Adrenal gland (tissue), 9 donors: ENCODE measurements at regions not wholly inside any gene's neighbourhood (a gene's known extent, or its start where the extent isn't known, plus 50 kb on each side); places are given as distances from the start of the nearest gene placed in this dataset.
A peak's percentile ranks its signal among the peaks of the same experiment; 100 is the strongest.

Source experiments
- DNase-seq, 7 donors: peaks; one replicate each; pipeline ENCODE4 v3.0.0-alpha.2; 2019 to 2020
- H3K27ac ChIP-seq, 5 donors: fragments of 200-600 bp; sonication (generic) in 4 of 5; 1 replicate in 3 of 5; 2 replicates in 2 of 5; pipeline versions ENCODE4 v1.5.1 to v1.8.0; 2016 to 2020; ENCODE audit warnings: mild to moderate bottlenecking in 1 of 5
- H3K27me3 ChIP-seq: fragments of 200-600 bp; 2 replicates; pipeline ENCODE4 v1.8.0; 2021
- H3K36me3 ChIP-seq, 2 donors: fragments of 200-600 bp; replicated peaks in 1 of 2; 1 replicate in 1 of 2; 2 replicates in 1 of 2; pipeline versions ENCODE4 v1.5.1 to v1.8.0; 2018 to 2022
- H3K4me1 ChIP-seq, 2 donors: fragments of 200-600 bp; replicated peaks in 1 of 2; 1 replicate in 1 of 2; 2 replicates in 1 of 2; pipeline versions ENCODE4 v1.5.1 to v1.8.0; 2018 to 2021
- H3K4me3 ChIP-seq, 4 donors: fragments of 200-600 bp; sonication (generic) in 3 of 4; one replicate each; pipeline ENCODE4 v1.5.1; 2016 to 2018
- H3K9me3 ChIP-seq, 3 donors: fragments of 200-600 bp; sonication (generic) in 1 of 3; replicated peaks in 1 of 3; 1 replicate in 2 of 3; 2 replicates in 1 of 3; pipeline versions ENCODE4 v1.5.1 to v1.8.0; 2016 to 2021
- POLR2A ChIP-seq, 2 donors: fragments of 450-650 bp; IDR thresholded peaks; one replicate each; pipeline ENCODE4 v1.6.1; 2017; ENCODE audit warnings: antibody characterized with exemption in 2 of 2, mild to moderate bottlenecking in 2 of 2, moderate library complexity in 1 of 2
- WGBS, 4 donors: extraction: QIAGEN DNeasy Blood & Tissue Kit in 2 of 4; methylation state at CpG; one replicate each; pipeline versions ENCODE4 v1.1.5 to v1.1.7; 2013 to 2017; 5-methylcytosine and 5-hydroxymethylcytosine counted together
- intact Hi-C, 2 donors: fragments of 100-400 bp; cut with DNase I; formaldehyde crosslinking; loops; one replicate each; pipeline versions ENCODE4 v1.14.1 to v1.15.0; 2022 to 2023
- TF ChIP-seq, protein P1 (sequence below), 6 experiments: fragments of 450-650 bp in 4 of 6; fragments of 200-600 bp in 2 of 6; sonication (generic) in 1 of 6; IDR thresholded peaks; 1 replicate in 5 of 6; 2 replicates in 1 of 6; pipeline versions ENCODE4 v1.5.1 to v1.8.0; 2016 to 2021; ENCODE audit warnings: antibody characterized with exemption in 6 of 6, mild to moderate bottlenecking in 2 of 6, moderate library complexity in 1 of 6
- donor health status: healthy with polysubstance abuse.
- donor health status: Bipolar disorder and iron deficiency.
- donor health status: DM: yes; HTN: yes; CAD: no.
- donor health status: DM: no; HTN: no; CAD: no.
- donor health status: DM: no; HTN: no; CAD: no.

GRCh38 chr17:77315010-77315409 is 174.2 kb downstream of the SEC14L1 start:
- H3K27me3 ChIP-seq: no peaks in the 10 kb centered on the region
- WGBS, 4 donors: 85 to 96% (median 90%) methylated on average over 4 to 8 of the region's 8 CpGs
- no peak overlapping the region for H3K4me3 ChIP-seq
- TF ChIP-seq, protein P1, sequence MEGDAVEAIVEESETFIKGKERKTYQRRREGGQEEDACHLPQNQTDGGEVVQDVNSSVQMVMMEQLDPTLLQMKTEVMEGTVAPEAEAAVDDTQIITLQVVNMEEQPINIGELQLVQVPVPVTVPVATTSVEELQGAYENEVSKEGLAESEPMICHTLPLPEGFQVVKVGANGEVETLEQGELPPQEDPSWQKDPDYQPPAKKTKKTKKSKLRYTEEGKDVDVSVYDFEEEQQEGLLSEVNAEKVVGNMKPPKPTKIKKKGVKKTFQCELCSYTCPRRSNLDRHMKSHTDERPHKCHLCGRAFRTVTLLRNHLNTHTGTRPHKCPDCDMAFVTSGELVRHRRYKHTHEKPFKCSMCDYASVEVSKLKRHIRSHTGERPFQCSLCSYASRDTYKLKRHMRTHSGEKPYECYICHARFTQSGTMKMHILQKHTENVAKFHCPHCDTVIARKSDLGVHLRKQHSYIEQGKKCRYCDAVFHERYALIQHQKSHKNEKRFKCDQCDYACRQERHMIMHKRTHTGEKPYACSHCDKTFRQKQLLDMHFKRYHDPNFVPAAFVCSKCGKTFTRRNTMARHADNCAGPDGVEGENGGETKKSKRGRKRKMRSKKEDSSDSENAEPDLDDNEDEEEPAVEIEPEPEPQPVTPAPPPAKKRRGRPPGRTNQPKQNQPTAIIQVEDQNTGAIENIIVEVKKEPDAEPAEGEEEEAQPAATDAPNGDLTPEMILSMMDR (IDR thresholded peaks at IDR 0.05): no peak
- no peak for TF ChIP-seq POLR2A (IDR thresholded peaks at IDR 0.05)
- H3K4me1 ChIP-seq: peaks cover 38 to 44% of the 10 kb centered on the region in 2 donors
- H3K36me3 ChIP-seq: no peaks in the 10 kb centered on the region
- intact Hi-C loops: no loop called here
- peak in 1 of 7 donors; percentile 31 for DNase-seq
- H3K9me3 ChIP-seq: no peaks in the 10 kb centered on the region
- H3K27ac ChIP-seq: no peak overlapping the region

DNA sequence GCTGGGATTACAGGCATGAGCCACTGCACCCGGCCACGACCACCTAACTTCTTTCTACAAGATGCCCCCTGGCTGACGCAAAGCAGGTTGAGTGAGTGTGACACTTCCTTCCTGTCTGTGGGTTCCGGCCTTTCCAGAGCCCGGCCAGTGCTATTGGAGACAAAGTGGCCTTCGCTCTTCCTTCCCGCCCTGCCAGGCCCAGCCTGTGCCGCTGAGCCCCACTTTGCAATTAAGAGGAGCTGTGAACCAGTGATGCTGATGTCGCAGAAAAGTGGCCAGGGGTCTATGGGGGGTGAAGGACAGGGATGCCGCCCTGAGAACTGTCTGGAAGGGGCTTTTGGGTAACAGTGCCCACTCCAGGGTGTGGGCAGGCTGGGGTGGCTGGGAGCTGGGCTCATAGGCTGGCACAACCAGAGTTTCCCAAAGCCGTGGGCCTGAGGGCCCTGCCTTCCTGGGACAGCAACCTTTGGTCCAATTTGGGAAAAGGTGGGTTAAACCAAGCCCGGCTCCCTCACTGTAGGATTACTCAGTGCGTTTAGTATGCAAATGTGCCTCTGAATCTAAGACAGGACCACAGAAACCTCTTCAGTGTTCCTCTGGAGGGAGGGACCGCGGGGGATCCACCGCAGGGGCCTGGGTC is 174.9 kb downstream of the SEC14L1 start:
- intact Hi-C loops: no loop called here
- WGBS, 4 donors: 38 to 69% (median 60%) methylated on average over 7 to 16 of the region's 16 CpGs

GRCh38 chr17:77316191-77316641 is 175.4 kb downstream of the SEC14L1 start:
- no peaks in the 10 kb centered on the region for H3K9me3 ChIP-seq
- no peaks in the 10 kb centered on the region for H3K27me3 ChIP-seq
- peak; percentile 80 to 94 (median 88) for DNase-seq
- TF ChIP-seq, protein P1 (IDR thresholded peaks at IDR 0.05): peak in 1 of 6 experiments; percentile 3
- TF ChIP-seq POLR2A (IDR thresholded peaks at IDR 0.05): peak in 1 of 2 donors; percentile 58
- H3K36me3 ChIP-seq: no peaks in the 10 kb centered on the region
- intact Hi-C loops: no loop called here
- H3K4me3 ChIP-seq: no peak overlapping the region
- H3K27ac ChIP-seq: peak overlapping the region in 4 of 5 donors; percentile 44 to 88 (median 72)
- peaks cover 38 to 51% of the 10 kb centered on the region in 2 donors for H3K4me1 ChIP-seq
- 25 to 40% (median 33%) methylated on average over 8 to 14 of the region's 14 CpGs for WGBS, 4 donors

More for the DNA sequence above, 174.9 kb downstream of the SEC14L1 start:
- H3K27ac ChIP-seq: peak overlapping the region in 4 of 5 donors; percentile 44 to 88 (median 72)
- TF ChIP-seq, protein P1 (IDR thresholded peaks at IDR 0.05): no peak
- TF ChIP-seq POLR2A (IDR thresholded peaks at IDR 0.05): no peak
- peak in 4 of 7 donors; percentile 23 to 65 (median 42) for DNase-seq
- H3K36me3 ChIP-seq: no peaks in the 10 kb centered on the region
- H3K4me3 ChIP-seq: no peak overlapping the region
- H3K4me1 ChIP-seq: peaks cover 38 to 46% of the 10 kb centered on the region in 2 donors
- H3K27me3 ChIP-seq: no peaks in the 10 kb centered on the region
- no peaks in the 10 kb centered on the region for H3K9me3 ChIP-seq

DNA sequence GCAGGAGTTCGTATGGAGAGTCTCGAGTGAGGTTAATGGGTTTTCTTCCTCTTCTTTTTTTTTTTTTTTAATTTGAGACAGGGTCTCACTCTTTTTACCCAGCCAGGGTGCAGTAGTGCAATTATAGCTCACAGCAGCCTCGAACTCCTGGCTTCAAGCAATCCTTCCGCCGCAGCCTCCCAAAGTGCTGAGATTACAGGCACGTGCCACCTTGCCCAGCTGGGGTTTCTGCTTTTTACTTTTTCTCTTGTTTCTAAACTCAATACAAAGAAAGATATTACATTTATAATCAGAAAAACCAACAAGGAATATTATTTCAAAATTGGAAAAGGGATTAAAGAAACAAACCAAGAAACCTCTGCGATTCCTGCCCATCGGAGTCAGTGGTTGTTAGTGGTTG is 175.9 kb downstream of the SEC14L1 start:
- no peak for DNase-seq
- no peaks in the 10 kb centered on the region for H3K9me3 ChIP-seq
- H3K27ac ChIP-seq: peak overlapping the region in 4 of 5 donors; percentile 44 to 88 (median 72)
- 68 to 81% (median 75%) methylated on average over 8 of the region's 8 CpGs for WGBS, 4 donors
- H3K4me1 ChIP-seq: peaks cover 41 to 54% of the 10 kb centered on the region in 2 donors
- TF ChIP-seq POLR2A (IDR thresholded peaks at IDR 0.05): no peak
- TF ChIP-seq, protein P1 (IDR thresholded peaks at IDR 0.05): no peak
- H3K36me3 ChIP-seq: no peaks in the 10 kb centered on the region
- no peak overlapping the region for H3K4me3 ChIP-seq
- intact Hi-C loops: no loop called here
- H3K27me3 ChIP-seq: no peaks in the 10 kb centered on the region
